CD4-positive, alpha-beta T cell (primary cell): ENCODE measurements at regions not wholly inside any gene's neighbourhood (a gene's known extent, or its start where the extent isn't known, plus 50 kb on each side); places are given as distances from the start of the nearest gene placed in this dataset.

Experiments
- ATAC-seq: fragments of 200-7000 bp; cut with Tn5 transposase; one replicate; pipeline ENCODE4 v1.10.0; 2022; ENCODE audit warnings: mild to moderate bottlenecking; ENCODE audit not compliant: poor library complexity
- CTCF ChIA-PET: fragments of 350-600 bp; sonication (Branson Sonifier 250); formaldehyde crosslinking; loops from one replicate; lab custom pipeline; 2021; ENCODE audit warnings: antibody characterized with exemption, inconsistent platforms; lab: Charles Lee
- POLR2A ChIA-PET: fragments of 350-600 bp; sonication (Branson Sonifier 250); formaldehyde crosslinking; loops from one replicate; lab custom pipeline; 2021; ENCODE audit warnings: antibody characterized with exemption, inconsistent platforms; lab: Charles Lee
- DNase-seq, 14 experiments: peaks; one replicate each; pipeline ENCODE4 v3.0.0-alpha.2; 2013 to 2020; ENCODE audit warnings: mixed read lengths in 2 of 14
- H3K27ac ChIP-seq, 2 donors: one replicate each; pipeline versions ENCODE4 v1.5.1 to v1.7.0; 2013; ENCODE audit warnings: low read length in 2 of 2, low read depth in 1 of 2, mild to moderate bottlenecking in 1 of 2
- H3K27me3 ChIP-seq, 2 experiments: 1 replicate in 1 of 2; 2 replicates in 1 of 2; pipeline versions ENCODE4 v1.6.1 to v1.7.0; 2013; ENCODE audit warnings: low read length in 2 of 2, control low read depth in 1 of 2, mild to moderate bottlenecking in 1 of 2, moderate library complexity in 1 of 2; ENCODE audit not compliant: insufficient read depth in 2 of 2, control insufficient read depth in 1 of 2
- H3K36me3 ChIP-seq: one replicate; pipeline ENCODE4 v1.6.1; 2013; ENCODE audit warnings: low read length, control low read depth; ENCODE audit not compliant: insufficient read depth
- H3K4me1 ChIP-seq: one replicate; pipeline ENCODE4 v1.6.1; 2013; ENCODE audit warnings: low read length, control low read depth; ENCODE audit not compliant: insufficient read depth
- H3K4me3 ChIP-seq: one replicate; pipeline ENCODE4 v1.5.1; 2013; ENCODE audit warnings: mild to moderate bottlenecking, low read length, moderate library complexity
- H3K9me3 ChIP-seq, 2 experiments: 1 replicate in 1 of 2; 2 replicates in 1 of 2; pipeline versions ENCODE4 v1.6.1 to v1.7.0; 2013; ENCODE audit warnings: low read length in 2 of 2, mild to moderate bottlenecking in 2 of 2, control low read depth in 1 of 2, moderate library complexity in 1 of 2; ENCODE audit not compliant: control insufficient read depth in 1 of 2, insufficient read depth in 1 of 2
- H3K27ac Mint-ChIP-seq: one replicate; pipeline ENCODE4 v1.8.0; 2020; ENCODE audit warnings: mixed read lengths
- H3K27me3 Mint-ChIP-seq: one replicate; pipeline ENCODE4 v1.8.0; 2021; ENCODE audit warnings: mixed read lengths
- H3K36me3 Mint-ChIP-seq: one replicate; pipeline ENCODE4 v1.8.0; 2021; ENCODE audit warnings: low read depth, mixed read lengths
- H3K4me1 Mint-ChIP-seq: one replicate; pipeline ENCODE4 v1.8.0; 2021; ENCODE audit warnings: low read depth, mixed read lengths
- H3K4me3 Mint-ChIP-seq: one replicate; pipeline ENCODE4 v1.8.0; 2020; ENCODE audit warnings: mild to moderate bottlenecking, mixed read lengths
- H3K9me3 Mint-ChIP-seq: one replicate; pipeline ENCODE4 v1.8.0; 2020; ENCODE audit warnings: mixed read lengths
- CTCF ChIP-seq: fragments of 200-600 bp; IDR thresholded peaks from one replicate; pipeline ENCODE4 v1.8.0; 2022; ENCODE audit warnings: antibody characterized with exemption, mild to moderate bottlenecking
- intact Hi-C, 2 experiments: fragments of 100-400 bp; cut with DNase I in 1 of 2; cut with micrococcal nuclease in 1 of 2; formaldehyde crosslinking; loops; one replicate each; pipeline versions ENCODE4 v1.15.1 to v1.9.0; 2023 to 2025; cut with DNase I, micrococcal nuclease

- intact Hi-C loops, result no loop called here
- Histone ChIP-seq H3K4me3 (no peak overlapping the region), H3K4me1 (no peaks in the 10 kb centered on the region), H3K27me3 (no peaks in the 10 kb centered on the region), H3K9me3 (peaks cover 3 to 12% of the 10 kb centered on the region in 2 experiments), H3K36me3 (no peaks in the 10 kb centered on the region), H3K27ac (no peak overlapping the region)
- no peaks in the 10 kb centered on the region for H3K4me1 Mint-ChIP-seq
- H3K4me3 Mint-ChIP-seq, result no peak overlapping the region
- H3K27ac Mint-ChIP-seq, result no peak overlapping the region
- ATAC-seq, result no peak
- H3K27me3 Mint-ChIP-seq, result no peaks in the 10 kb centered on the region
- POLR2A ChIA-PET, result no interaction called here
- no peak for TF ChIP-seq CTCF
- CTCF ChIA-PET, result no interaction called here
- no peak for DNase-seq
- peaks cover 12% of the 10 kb centered on the region for H3K9me3 Mint-ChIP-seq
- H3K36me3 Mint-ChIP-seq, result no peaks in the 10 kb centered on the region
These were observed 222.9 kb upstream of the ERCC4 start for GRCh38 chr16:13697013-13697412.

- ChIA-PET POLR2A (no interaction called here), CTCF (no interaction called here)
- Mint-ChIP-seq H3K27ac (no peak overlapping the region), H3K4me1 (no peaks in the 10 kb centered on the region), H3K9me3 (peaks cover 11% of the 10 kb centered on the region), H3K27me3 (no peaks in the 10 kb centered on the region), H3K4me3 (no peak overlapping the region), H3K36me3 (no peaks in the 10 kb centered on the region)
- Histone ChIP-seq H3K4me3 (no peak overlapping the region), H3K4me1 (no peaks in the 10 kb centered on the region), H3K27ac (no peak overlapping the region), H3K9me3 (peaks cover 4 to 12% of the 10 kb centered on the region in 2 experiments), H3K36me3 (no peaks in the 10 kb centered on the region), H3K27me3 (no peaks in the 10 kb centered on the region)
- no peak for ATAC-seq
- TF ChIP-seq CTCF, result no peak
- DNase-seq, result no peak
- intact Hi-C loops, result no loop called here
These were observed 222.4 kb upstream of the ERCC4 start for GRCh38 chr16:13697568-13697967.

- peaks cover 6 to 18% of the 10 kb centered on the region in 2 experiments for H3K9me3 ChIP-seq
- no peak overlapping the region for H3K27ac Mint-ChIP-seq
- TF ChIP-seq CTCF, result no peak
- intact Hi-C loops, result no loop called here
- H3K4me1 ChIP-seq, result no peaks in the 10 kb centered on the region
- ATAC-seq, result no peak
- POLR2A ChIA-PET, result no interaction called here
- H3K36me3 ChIP-seq, result no peaks in the 10 kb centered on the region
- DNase-seq, result no peak
- no peak overlapping the region for H3K4me3 ChIP-seq
- no peaks in the 10 kb centered on the region for H3K27me3 ChIP-seq
- no peaks in the 10 kb centered on the region for H3K36me3 Mint-ChIP-seq
- no peak overlapping the region for H3K27ac ChIP-seq
- H3K27me3 Mint-ChIP-seq, result no peaks in the 10 kb centered on the region
- H3K4me3 Mint-ChIP-seq, result no peak overlapping the region
- H3K4me1 Mint-ChIP-seq, result no peaks in the 10 kb centered on the region
- CTCF ChIA-PET, result no interaction called here
- H3K9me3 Mint-ChIP-seq, result peaks cover 14% of the 10 kb centered on the region
These were observed 217.3 kb upstream of the ERCC4 start for GRCh38 chr16:13702614-13703013.
